ENCODE measurements at regions not wholly inside any gene's neighbourhood (a gene's known extent, or its start where the extent isn't known, plus 50 kb on each side); places are given as distances from the start of the nearest gene placed in this dataset.

- no peak for TF ChIP-seq CTCF (IDR thresholded peaks at IDR 0.05; ENCODE audit: borderline replicate concordance, extremely low read depth, low read length, poor library complexity, severe bottlenecking)
- no peak for TF ChIP-seq EZH2 (IDR thresholded peaks at IDR 0.05; ENCODE audit: borderline replicate concordance, low read depth, low read length, severe bottlenecking)
Observed at GRCh38 chr15:95362306-95362705, 968.2 kb upstream of the NR2F2 start.
